ENCODE measurements at regions not wholly inside any gene's neighbourhood (a gene's known extent, or its start where the extent isn't known, plus 50 kb on each side); places are given as distances from the start of the nearest gene placed in this dataset.
"Not testable (repeated sequence)": the region's sequence is repeated elsewhere in the genome, so short reads cannot be mapped to it uniquely, and the experiment has no call there.

DNA sequence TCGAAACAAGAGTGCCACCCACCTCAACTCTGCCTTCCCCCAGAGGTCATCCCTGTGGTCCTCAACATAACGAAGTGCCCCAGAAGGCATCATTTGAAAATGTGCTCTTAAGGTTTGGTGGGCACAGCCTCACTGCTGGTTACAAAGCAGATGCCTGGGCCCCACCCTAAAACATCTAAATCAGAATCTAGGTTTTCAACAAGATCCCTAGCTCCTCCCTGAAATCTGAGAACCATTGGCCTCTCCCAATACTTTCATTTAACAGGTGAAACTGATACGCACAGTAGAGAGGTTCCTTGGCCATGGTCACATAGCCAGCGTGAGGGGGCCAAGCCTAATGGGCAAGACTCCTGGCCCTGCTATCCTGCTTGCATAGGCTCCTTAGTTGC, 376.2 kb upstream of the CLINT1 start:
- DNase-seq, result no peak

DNA sequence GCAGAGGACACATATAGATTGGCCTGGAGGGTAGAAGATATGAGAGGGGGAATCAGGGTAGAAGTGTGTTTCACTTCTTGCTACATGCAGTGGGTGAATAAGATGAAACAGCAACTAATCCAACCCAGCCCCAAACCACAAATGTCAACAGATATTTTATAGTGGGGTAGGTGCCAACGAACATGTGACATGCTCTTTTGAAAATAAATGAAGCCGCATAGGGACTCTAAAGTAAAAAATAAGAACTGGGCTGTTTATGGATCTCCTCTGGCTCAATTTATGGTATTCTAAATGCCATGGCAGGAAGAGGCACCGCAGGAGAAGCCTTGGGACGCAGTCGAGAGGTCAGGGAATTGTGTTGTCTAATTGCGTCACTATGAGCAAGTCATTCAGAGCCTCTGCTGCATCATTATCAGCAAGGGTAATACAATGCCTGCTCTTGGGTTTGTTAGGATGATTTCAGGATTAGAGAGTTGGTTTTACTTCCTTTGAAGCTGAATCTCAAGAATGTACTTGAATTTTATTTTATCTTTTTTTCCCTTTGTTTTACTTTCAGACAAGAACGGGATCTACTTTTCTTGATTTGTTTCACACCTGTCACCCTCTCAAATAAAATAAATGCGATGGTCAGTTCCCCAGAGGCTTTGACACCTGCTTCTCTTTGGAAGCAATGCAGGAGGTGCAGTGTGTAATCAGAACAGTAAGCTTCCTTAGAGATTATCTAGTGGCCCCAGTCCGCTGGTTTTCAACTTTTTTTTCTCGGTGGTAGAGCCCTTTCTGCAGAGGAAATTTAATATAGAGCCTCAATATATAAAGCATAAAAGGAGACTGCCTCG, 375.6 kb upstream of the CLINT1 start:
- DNase-seq, result peak; percentile 68

DNA sequence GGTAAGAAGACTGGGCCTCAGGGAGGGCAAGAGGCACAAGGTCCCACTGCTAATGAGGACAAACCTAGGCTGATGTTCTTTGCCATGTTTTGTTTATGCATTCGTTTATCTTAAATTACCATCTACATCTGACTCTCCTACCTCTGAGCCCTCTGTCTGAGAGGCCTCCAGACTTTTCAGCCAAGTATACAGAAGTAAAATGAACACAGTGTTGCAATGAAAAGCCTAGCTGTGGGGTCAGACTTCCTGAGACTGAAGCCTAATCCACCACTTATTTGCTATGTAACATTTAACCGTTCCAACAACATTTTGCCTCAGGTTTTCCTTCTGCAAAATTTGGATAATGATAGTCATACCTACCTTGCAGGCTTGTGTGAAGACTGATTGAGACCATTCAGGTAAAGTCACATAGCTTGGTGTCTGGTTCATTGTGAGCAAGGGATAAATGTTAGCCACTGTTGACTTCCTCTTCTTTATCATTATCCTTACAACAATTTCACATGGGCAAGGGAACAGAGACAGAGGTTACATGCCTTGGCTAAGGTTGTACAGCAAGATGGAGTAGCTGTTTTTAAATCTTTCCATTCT, 374.9 kb upstream of the CLINT1 start:
- no peak for DNase-seq

GRCh38 chr5:158227314-158227713, 368.4 kb upstream of the CLINT1 start:
- not testable (repeated sequence) for DNase-seq

DNA sequence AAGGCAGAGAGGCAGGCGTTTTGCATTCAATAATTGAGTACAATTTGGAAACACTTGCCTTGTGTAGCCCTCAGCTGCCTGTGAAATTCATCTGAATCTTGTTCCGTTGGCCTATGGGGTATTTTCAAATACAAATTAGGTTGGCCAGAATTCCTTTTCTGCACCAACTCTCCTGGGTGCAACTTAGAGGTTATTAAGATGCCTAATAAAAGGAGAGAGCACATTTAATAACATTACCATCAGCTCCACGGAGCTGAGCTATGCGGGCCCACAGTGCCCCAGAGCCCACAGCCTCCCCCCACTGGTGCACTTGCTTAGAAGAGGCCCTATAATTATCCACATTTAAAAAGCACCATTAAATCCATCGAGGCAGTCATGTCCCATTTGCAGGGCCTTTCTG, 367.6 kb upstream of the CLINT1 start:
- DNase-seq, result no peak

- no peak for DNase-seq
Measured at GRCh38 chr5:158224253-158224652, 365.3 kb upstream of the CLINT1 start.

DNA sequence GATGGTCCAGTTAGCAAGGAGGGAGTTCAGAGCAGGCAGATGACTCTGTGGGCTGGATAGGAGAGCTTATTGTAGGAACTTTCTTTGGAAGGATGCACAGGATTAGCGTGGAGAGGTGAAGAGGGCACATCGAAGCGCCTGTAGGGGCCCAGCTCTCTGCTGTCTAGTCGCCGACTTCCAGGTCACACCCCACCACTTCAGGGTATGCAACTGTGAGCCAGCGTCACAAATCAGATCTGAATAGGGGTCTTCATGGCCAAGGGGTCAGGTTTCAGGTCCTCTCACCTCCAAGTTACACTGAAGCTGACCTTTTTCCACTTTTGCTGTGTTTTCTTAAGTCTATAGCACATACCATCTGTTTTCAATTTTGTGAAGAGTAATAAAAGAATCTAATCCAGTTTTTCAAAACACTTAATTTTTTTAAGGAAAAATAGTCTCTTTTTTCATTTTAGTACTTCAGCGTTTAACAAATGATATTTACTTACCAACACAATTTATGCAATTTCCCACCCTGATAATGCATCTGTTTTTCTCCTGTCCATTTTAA, 364.2 kb upstream of the CLINT1 start:
- DNase-seq, result no peak

DNA sequence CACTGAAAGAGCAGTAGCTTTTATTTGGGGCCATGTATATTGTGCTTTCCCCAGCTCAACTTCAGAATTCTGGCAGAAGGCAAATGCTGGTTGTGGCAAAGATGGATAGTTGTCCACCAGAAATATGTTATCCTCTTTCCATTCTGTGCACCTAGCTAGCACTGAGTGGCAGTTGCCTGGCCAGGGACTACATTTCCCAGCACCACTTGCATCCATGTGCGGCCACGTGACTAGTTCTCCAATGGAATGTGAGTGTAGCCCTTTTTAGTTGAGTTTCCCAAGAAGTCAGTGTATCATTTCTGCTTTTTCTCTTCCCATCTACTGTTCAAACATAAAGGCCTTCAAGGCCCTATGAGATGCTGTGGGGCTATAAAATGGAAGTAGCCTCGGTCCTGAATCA, 354.0 kb upstream of the CLINT1 start:
- DNase-seq, result no peak

- no peak for DNase-seq
Measured at GRCh38 chr5:158212237-158212636, 353.3 kb upstream of the CLINT1 start.

GRCh38 chr5:158209219-158209908, 350.4 kb upstream of the CLINT1 start:
- DNase-seq, result no peak

DNA sequence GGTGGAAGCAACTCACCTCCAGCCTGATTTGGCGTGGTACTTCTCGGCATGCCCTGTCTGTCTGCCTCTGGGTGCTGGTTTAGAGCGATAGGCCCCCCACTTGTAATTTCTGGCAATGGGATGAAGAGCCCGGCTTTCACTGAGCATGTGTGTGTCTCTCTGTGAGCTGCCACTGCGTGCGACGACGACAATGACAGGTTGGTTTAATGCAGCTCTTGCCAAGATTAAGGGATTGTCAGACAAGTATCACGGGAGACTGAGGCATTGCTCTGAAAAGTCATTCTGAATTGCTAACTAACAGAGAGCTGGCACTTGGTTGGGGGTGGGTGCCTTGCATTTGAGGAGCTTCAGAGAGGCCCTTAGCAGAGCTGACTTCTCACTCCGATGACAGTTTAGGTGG, 348.8 kb upstream of the CLINT1 start:
- no peak for DNase-seq

DNA sequence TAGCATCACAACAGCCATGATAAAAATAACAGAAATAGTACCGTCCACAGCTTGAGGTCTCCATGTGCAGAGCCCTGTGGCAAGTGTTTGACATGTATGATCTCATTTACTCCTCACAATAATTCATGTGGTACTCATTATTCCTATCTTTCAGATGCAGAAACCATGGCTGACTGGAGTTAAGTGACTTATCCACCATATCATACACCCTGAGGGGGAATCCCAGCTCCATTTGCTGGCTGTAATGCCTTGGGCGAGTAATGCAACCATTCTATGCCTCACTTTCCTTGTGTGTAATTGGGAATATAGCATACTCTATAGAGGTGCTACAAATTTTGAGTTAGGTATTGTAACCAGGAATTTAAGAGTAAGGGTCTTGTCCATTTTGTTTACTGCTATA, 347.0 kb upstream of the CLINT1 start:
- no peak for DNase-seq

DNA sequence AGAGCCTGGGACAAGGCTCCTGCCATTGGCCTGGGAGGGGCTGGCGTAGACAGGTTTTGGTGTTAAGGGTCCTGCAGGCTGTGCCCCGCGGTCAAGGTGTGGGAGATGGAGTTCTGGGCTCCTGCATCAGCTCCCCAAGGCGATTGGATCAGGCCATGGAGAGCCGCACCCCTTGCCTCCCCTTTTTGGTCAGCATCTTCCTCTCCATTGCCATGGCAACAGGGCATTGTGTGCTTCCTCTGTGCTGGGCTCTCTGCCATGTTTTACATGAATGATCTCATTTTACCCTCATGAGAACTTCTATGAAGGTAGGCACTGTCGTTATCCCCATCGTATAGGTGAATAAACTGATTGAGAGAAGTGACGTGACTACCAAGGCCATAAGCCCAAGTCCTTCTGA, 344.3 kb upstream of the CLINT1 start:
- DNase-seq, result peak; percentile 20

- no peak for DNase-seq
Measured at GRCh38 chr5:158202801-158203200, 343.9 kb upstream of the CLINT1 start.

- DNase-seq, result no peak
Measured at GRCh38 chr5:158200619-158201018, 341.7 kb upstream of the CLINT1 start.

DNA sequence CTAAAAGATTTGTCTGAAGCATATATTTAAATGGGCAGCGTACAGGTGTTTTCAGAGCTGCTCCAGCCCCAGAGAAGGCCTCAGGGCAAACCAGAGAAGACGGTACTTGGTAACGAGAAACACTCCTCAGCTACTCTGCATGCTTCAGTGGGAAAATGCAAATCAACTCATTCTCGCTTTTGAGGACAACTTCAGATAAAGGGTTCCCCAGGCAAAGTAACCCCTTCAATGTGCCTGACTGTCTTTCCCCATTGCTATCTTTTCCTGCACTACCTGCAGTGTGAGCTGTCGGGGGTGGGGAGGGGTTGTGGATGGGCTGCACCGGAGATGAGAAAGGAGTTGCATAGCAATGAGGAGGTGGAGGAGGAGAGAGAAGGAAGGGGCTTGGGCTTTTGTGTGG, 339.7 kb upstream of the CLINT1 start:
- DNase-seq, result no peak

- DNase-seq, result no peak
Measured at GRCh38 chr5:158195416-158196210, 336.7 kb upstream of the CLINT1 start.

DNA sequence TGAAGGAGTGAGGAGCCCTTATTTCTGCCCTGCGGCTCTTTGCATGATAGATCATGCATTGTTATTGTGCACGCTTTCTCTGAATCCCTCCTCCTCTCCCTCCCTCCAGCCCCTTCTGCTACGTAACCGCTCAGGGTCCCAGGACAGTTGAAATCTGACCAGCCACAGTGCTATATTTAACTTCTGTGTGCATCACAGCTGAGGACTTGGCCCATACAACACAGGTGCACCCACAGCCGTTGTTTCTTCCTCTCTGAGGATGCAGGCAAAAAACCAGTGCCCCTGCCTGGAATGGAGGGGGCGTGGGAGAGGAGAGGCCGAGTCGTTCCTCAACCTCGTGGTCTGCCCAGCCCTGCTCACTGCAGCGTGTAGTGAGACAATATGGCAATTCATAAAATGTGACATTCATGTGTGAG, 335.6 kb upstream of the CLINT1 start:
- no peak for DNase-seq

GRCh38 chr5:158193395-158193794, 334.4 kb upstream of the CLINT1 start:
- not testable (repeated sequence) for DNase-seq

DNA sequence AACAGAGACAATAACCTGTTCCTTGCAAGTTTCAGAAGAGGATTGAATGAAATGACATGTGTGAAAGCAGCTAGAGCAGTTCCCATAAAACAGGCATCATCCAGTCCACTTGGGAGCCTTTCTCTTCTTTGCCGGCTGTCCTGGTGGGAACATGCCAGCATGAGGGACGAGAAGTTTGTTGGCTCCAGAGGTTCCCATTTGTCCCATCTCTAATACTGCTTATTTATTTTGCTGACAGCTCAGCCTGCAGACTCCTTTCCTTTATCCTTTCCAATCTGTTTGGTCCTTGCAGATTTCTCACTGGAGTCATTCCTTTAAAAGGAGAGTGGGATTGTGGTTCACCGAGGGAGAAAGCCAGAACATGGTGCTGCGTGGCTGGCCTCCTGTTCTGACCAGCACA, 321.5 kb upstream of the CLINT1 start:
- DNase-seq, result no peak

GRCh38 chr5:158179271-158179670, 320.3 kb upstream of the CLINT1 start:
- DNase-seq, result no peak

GRCh38 chr5:158178535-158178934, 319.6 kb upstream of the CLINT1 start:
- no peak for DNase-seq

DNA sequence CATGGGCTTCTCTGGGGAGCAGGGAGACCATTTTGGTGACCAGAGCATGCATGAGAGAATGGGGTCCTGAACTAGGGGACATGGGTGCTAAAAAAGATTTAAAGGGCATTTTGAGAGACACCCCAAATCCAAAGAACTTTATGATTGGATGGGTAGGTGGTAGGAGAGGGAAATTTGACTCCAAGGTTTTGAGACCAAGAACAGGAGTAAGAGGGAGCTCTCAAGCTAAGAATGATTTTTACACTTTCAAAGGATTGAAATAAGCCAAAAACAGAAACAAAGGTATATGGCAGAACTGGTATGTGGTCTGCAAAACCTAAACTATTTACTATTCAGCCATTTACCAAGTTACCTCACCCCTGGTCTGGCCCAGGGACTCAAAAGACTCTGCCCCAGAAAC, 318.2 kb upstream of the CLINT1 start:
- DNase-seq, result no peak
